Parathyroid adenoma (tissue), 2 donors: ENCODE measurements at regions not wholly inside any gene's neighbourhood (a gene's known extent, or its start where the extent isn't known, plus 50 kb on each side); places are given as distances from the start of the nearest gene placed in this dataset.

Experiments used
- H2AFZ ChIP-seq: fragments of 300-600 bp; sonication (generic); one replicate; pipeline ENCODE4 v1.7.0; 2017; ENCODE audit warnings: antibody characterized with exemption, mild to moderate bottlenecking
- H3K27ac ChIP-seq: fragments of 300-600 bp; sonication (generic); one replicate; pipeline ENCODE4 v1.7.0; 2017
- H3K27me3 ChIP-seq: fragments of 300-600 bp; sonication (generic); one replicate; pipeline ENCODE4 v1.7.0; 2017; ENCODE audit warnings: low read length; ENCODE audit not compliant: control insufficient read depth, insufficient read depth
- H3K36me3 ChIP-seq: fragments of 300-600 bp; sonication (generic); one replicate; pipeline ENCODE4 v1.7.0; 2017; ENCODE audit warnings: low read length; ENCODE audit not compliant: control insufficient read depth, insufficient read depth
- H3K4me1 ChIP-seq: fragments of 300-600 bp; sonication (generic); one replicate; pipeline ENCODE4 v1.7.0; 2017; ENCODE audit warnings: control low read depth
- H3K4me2 ChIP-seq: fragments of 300-600 bp; sonication (generic); one replicate; pipeline ENCODE4 v1.7.0; 2017; ENCODE audit warnings: low read length
- H3K4me3 ChIP-seq: fragments of 300-600 bp; sonication (generic); one replicate; pipeline ENCODE4 v1.7.0; 2017; ENCODE audit warnings: low read depth, low read length
- H3K79me2 ChIP-seq: fragments of 300-600 bp; sonication (generic); one replicate; pipeline ENCODE4 v1.7.0; 2017; ENCODE audit warnings: control low read depth
- H3K9ac ChIP-seq: fragments of 300-600 bp; sonication (generic); one replicate; pipeline ENCODE4 v1.7.0; 2017; ENCODE audit warnings: mild to moderate bottlenecking
- H3K9me3 ChIP-seq: fragments of 300-600 bp; sonication (generic); one replicate; pipeline ENCODE4 v1.7.0; 2017; ENCODE audit warnings: low read length; ENCODE audit not compliant: control insufficient read depth
- TF ChIP-seq, protein P1 (sequence below): fragments of 300-600 bp; sonication (generic); IDR thresholded peaks from one replicate; pipeline ENCODE4 v1.7.0; 2017; ENCODE audit warnings: antibody characterized with exemption, mild to moderate bottlenecking
- donor health status: primary hyperparathyroidism.

DNA sequence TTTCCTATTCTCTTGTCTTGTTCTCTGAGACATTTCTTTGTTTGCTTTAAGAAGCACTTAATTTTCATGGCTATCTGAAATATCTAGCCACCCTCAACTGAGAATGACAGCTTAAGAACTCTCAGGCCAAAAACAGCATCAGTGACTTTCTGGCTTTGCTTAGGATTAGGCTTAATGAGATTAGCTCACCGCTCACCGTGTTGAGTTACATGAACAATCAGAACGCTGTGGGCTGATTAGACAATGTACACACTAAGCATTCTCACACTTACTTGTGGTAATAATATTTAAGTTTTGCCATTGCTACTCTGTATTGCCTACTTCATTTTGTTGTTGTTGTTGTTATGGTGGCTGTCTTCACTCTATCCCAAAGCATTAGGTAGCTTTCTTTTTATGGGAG, 1283.6 kb downstream of the UQCRFS1 start:
- TF ChIP-seq, protein P1, sequence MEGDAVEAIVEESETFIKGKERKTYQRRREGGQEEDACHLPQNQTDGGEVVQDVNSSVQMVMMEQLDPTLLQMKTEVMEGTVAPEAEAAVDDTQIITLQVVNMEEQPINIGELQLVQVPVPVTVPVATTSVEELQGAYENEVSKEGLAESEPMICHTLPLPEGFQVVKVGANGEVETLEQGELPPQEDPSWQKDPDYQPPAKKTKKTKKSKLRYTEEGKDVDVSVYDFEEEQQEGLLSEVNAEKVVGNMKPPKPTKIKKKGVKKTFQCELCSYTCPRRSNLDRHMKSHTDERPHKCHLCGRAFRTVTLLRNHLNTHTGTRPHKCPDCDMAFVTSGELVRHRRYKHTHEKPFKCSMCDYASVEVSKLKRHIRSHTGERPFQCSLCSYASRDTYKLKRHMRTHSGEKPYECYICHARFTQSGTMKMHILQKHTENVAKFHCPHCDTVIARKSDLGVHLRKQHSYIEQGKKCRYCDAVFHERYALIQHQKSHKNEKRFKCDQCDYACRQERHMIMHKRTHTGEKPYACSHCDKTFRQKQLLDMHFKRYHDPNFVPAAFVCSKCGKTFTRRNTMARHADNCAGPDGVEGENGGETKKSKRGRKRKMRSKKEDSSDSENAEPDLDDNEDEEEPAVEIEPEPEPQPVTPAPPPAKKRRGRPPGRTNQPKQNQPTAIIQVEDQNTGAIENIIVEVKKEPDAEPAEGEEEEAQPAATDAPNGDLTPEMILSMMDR, result no peak
- no peak overlapping the region for H3K4me2 ChIP-seq
- H3K9ac ChIP-seq, result no peak overlapping the region
- no peaks in the 10 kb centered on the region for H3K36me3 ChIP-seq
- no peak overlapping the region for H2AFZ ChIP-seq
- no peak overlapping the region for H3K4me3 ChIP-seq
- H3K79me2 ChIP-seq, result no peaks in the 10 kb centered on the region
- no peaks in the 10 kb centered on the region for H3K27me3 ChIP-seq
- no peak overlapping the region for H3K27ac ChIP-seq
- H3K9me3 ChIP-seq, result no peaks in the 10 kb centered on the region
- H3K4me1 ChIP-seq, result no peaks in the 10 kb centered on the region

DNA sequence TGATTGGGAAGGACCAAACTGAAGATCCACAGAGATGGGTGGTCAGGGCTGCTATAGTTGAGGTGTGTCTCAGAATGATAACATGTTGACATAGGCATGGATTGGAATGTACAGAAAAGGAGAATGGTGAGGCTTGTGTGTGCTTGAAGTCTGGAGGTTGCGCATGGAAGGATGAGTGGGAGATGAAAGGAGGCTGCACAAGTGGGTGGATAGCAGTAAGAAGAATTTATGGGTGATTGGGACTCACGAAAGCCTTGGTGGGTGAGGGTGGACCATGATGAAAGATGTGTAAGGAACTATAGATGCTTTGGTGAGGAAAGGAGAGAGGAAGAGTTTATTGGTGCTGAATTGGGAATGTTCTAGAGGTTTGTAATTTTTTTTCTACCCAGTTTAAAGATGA, 1287.7 kb downstream of the UQCRFS1 start:
- Histone ChIP-seq H3K36me3 (no peaks in the 10 kb centered on the region), H2AFZ (no peak overlapping the region), H3K27me3 (no peaks in the 10 kb centered on the region), H3K4me2 (no peak overlapping the region), H3K4me3 (no peak overlapping the region), H3K9me3 (no peaks in the 10 kb centered on the region), H3K79me2 (no peaks in the 10 kb centered on the region), H3K9ac (no peak overlapping the region), H3K27ac (no peak overlapping the region), H3K4me1 (no peaks in the 10 kb centered on the region)
- TF ChIP-seq, protein P1, result no peak

DNA sequence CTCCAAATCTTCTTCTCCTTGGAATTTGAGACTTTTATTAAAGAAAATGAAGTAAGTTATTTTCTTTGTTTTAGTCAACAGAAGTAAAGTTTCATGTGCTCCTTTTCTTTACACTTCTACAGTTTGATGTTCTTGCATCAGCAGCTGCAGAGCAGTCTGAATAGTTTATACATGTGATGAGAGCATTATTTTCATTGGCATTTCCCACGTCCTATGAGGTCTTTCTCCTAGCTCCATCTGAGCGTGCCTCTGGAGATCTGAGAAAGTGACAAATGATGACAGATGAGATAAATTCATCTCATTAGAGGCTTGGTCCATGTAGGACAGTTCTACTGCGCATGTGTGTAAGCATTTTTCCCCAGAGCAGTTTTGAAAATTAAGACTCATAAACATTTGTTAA, 1290.0 kb downstream of the UQCRFS1 start:
- Histone ChIP-seq H3K4me1 (no peaks in the 10 kb centered on the region), H3K4me3 (no peak overlapping the region), H3K27me3 (no peaks in the 10 kb centered on the region), H3K4me2 (no peak overlapping the region), H3K9ac (no peak overlapping the region), H3K9me3 (no peaks in the 10 kb centered on the region), H3K27ac (no peak overlapping the region), H3K36me3 (no peaks in the 10 kb centered on the region), H2AFZ (no peak overlapping the region), H3K79me2 (no peaks in the 10 kb centered on the region)
- TF ChIP-seq, protein P1, result no peak

DNA sequence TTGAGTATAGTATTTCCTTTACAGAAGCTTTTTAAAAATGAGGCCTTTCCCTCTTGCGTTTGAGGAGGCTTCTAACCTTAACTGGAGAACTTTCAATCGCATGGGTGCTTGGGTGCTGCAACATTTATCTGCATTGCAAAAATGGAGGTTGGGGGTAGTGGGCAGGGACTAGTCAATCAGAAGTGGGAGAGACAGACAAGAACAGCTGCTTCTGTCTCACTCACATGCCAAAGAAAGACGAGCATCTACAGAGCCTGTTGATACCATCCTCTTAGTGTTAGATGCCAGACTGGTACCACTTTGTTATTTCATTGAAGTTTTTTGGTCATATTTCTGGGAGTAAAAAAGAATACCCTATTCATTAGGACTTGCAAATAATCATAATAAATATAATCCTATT, 1292.2 kb downstream of the UQCRFS1 start:
- H3K27me3 ChIP-seq, result no peaks in the 10 kb centered on the region
- H3K27ac ChIP-seq, result no peak overlapping the region
- H2AFZ ChIP-seq, result no peak overlapping the region
- H3K79me2 ChIP-seq, result no peaks in the 10 kb centered on the region
- H3K9me3 ChIP-seq, result no peaks in the 10 kb centered on the region
- TF ChIP-seq, protein P1, result no peak
- no peak overlapping the region for H3K9ac ChIP-seq
- H3K36me3 ChIP-seq, result no peaks in the 10 kb centered on the region
- H3K4me3 ChIP-seq, result no peak overlapping the region
- no peaks in the 10 kb centered on the region for H3K4me1 ChIP-seq
- H3K4me2 ChIP-seq, result no peak overlapping the region

GRCh38 chr19:27918818-27919217, 1294.1 kb downstream of the UQCRFS1 start:
- no peak overlapping the region for H3K4me3 ChIP-seq
- H3K36me3 ChIP-seq, result no peaks in the 10 kb centered on the region
- no peaks in the 10 kb centered on the region for H3K4me1 ChIP-seq
- H3K27ac ChIP-seq, result no peak overlapping the region
- H2AFZ ChIP-seq, result no peak overlapping the region
- H3K27me3 ChIP-seq, result no peaks in the 10 kb centered on the region
- no peak overlapping the region for H3K9ac ChIP-seq
- no peaks in the 10 kb centered on the region for H3K9me3 ChIP-seq
- TF ChIP-seq, protein P1, result no peak
- no peak overlapping the region for H3K4me2 ChIP-seq
- H3K79me2 ChIP-seq, result no peaks in the 10 kb centered on the region
